ENCODE measurements at regions not wholly inside any gene's neighbourhood (a gene's known extent, or its start where the extent isn't known, plus 50 kb on each side); places are given as distances from the start of the nearest gene placed in this dataset.

DNA sequence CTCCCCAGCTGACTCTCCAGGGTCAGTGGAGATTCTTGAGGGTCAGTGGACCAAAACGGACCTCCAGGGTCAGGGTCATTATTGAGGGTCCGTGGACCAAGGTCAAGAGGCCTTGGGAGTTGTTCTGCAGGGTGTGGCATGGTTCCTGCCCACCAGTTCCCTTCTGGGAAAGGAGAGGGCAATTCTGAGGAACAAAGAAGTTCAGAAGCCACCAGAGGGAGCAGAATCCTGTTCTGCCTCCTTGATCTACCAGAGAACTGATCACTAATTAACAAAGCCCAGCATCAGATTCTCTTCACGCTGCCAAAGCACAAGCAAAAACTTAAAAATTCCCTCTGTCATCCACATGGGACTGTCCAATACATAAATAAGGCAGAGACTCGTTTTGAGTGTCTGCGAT is 263.4 kb downstream of the DHX35 start:
- Histone ChIP-seq H3K27me3 (ENCODE audit: low read depth, low read length) (peaks cover 73% of the 10 kb centered on the region), H3K36me3 (replicated peaks; ENCODE audit: low read depth, low read length) (no peaks in the 10 kb centered on the region), H3K79me2 (ENCODE audit: low read length) (no peaks in the 10 kb centered on the region), H4K20me1 (ENCODE audit: insufficient read depth, low read length) (no peaks in the 10 kb centered on the region), H3K4me1 (ENCODE audit: low read length) (no peaks in the 10 kb centered on the region), H3K4me2 (ENCODE audit: low read length) (no peak overlapping the region), H3K9ac (ENCODE audit: low read length) (no peak overlapping the region), H3K9me3 (ENCODE audit: insufficient read depth, low read length) (no peaks in the 10 kb centered on the region), H3K4me3 (ENCODE audit: low read length) (no peak overlapping the region), H3K27ac (ENCODE audit: low read length) (no peak overlapping the region), H2AFZ (ENCODE audit: low read depth, low read length) (no peak overlapping the region)
- TF ChIP-seq EZH2phosphoT487 (IDR thresholded peaks at IDR 0.05; ENCODE audit: low read depth), result no peak

DNA sequence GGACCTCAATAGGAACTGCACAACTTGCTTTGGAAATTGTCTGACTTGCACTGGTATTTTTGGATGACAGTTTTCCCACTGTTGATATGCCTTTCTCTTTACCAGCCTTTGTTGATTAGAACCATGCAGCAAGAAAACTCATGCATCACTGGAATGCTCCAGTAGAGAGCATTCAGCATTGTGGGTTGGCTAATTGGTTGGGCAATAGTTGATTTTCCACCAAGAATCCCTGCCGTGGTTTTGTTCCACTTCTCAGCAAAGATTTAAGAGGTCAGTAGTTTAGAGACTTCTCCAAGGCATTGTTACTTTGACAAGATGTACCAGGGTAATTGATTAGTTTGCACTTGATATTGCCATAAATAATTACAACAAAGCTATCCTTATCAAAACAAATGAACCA is 260.0 kb downstream of the DHX35 start:
- TF ChIP-seq, protein P1, sequence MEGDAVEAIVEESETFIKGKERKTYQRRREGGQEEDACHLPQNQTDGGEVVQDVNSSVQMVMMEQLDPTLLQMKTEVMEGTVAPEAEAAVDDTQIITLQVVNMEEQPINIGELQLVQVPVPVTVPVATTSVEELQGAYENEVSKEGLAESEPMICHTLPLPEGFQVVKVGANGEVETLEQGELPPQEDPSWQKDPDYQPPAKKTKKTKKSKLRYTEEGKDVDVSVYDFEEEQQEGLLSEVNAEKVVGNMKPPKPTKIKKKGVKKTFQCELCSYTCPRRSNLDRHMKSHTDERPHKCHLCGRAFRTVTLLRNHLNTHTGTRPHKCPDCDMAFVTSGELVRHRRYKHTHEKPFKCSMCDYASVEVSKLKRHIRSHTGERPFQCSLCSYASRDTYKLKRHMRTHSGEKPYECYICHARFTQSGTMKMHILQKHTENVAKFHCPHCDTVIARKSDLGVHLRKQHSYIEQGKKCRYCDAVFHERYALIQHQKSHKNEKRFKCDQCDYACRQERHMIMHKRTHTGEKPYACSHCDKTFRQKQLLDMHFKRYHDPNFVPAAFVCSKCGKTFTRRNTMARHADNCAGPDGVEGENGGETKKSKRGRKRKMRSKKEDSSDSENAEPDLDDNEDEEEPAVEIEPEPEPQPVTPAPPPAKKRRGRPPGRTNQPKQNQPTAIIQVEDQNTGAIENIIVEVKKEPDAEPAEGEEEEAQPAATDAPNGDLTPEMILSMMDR (IDR thresholded peaks at IDR 0.05; ENCODE audit: low read depth, low read length), result no peak
- TF ChIP-seq EZH2phosphoT487 (IDR thresholded peaks at IDR 0.05; ENCODE audit: low read depth), result no peak
- H3K4me2 ChIP-seq (ENCODE audit: low read length), result no peak overlapping the region
- H3K79me2 ChIP-seq (ENCODE audit: low read length), result no peaks in the 10 kb centered on the region
- H3K9ac ChIP-seq (ENCODE audit: low read length), result no peak overlapping the region
- no peak overlapping the region for H3K4me3 ChIP-seq (ENCODE audit: low read length)
- H3K36me3 ChIP-seq (replicated peaks; ENCODE audit: low read depth, low read length), result no peaks in the 10 kb centered on the region
- H4K20me1 ChIP-seq (ENCODE audit: insufficient read depth, low read length), result no peaks in the 10 kb centered on the region
- H3K4me1 ChIP-seq (ENCODE audit: low read length), result no peaks in the 10 kb centered on the region
- H3K27me3 ChIP-seq (ENCODE audit: low read depth, low read length), result peaks cover 62% of the 10 kb centered on the region
- H3K27ac ChIP-seq (ENCODE audit: low read length), result no peak overlapping the region
- no peaks in the 10 kb centered on the region for H3K9me3 ChIP-seq (ENCODE audit: insufficient read depth, low read length)
- H2AFZ ChIP-seq (ENCODE audit: low read depth, low read length), result no peak overlapping the region

DNA sequence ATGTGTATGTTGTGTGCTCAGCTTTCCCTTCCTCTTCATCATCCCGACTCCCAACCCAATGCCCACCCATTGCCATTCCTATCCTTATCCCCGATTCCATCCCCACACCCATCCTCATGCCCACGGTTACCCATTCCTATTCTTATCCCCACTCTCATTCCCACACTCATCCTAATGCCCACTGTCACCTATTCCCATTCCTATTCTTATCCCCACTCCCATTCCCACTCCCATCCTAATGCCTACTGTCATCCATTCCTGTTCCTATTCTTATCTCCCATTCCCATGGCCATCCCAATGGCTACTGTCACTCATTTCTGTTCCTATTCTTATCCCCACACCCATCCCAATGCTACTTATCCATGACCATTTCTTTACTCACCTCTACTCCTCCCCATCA is 254.1 kb downstream of the DHX35 start:
- Histone ChIP-seq H3K27ac (ENCODE audit: low read length) (no peak overlapping the region), H3K4me3 (ENCODE audit: low read length) (no peak overlapping the region), H3K36me3 (replicated peaks; ENCODE audit: low read depth, low read length) (no peaks in the 10 kb centered on the region), H4K20me1 (ENCODE audit: insufficient read depth, low read length) (no peaks in the 10 kb centered on the region), H3K9ac (ENCODE audit: low read length) (no peak overlapping the region), H3K79me2 (ENCODE audit: low read length) (no peaks in the 10 kb centered on the region), H2AFZ (ENCODE audit: low read depth, low read length) (no peak overlapping the region), H3K4me1 (ENCODE audit: low read length) (no peaks in the 10 kb centered on the region), H3K27me3 (ENCODE audit: low read depth, low read length) (peaks cover 63% of the 10 kb centered on the region), H3K4me2 (ENCODE audit: low read length) (no peak overlapping the region), H3K9me3 (ENCODE audit: insufficient read depth, low read length) (no peaks in the 10 kb centered on the region)
- no peak for TF ChIP-seq EZH2phosphoT487 (IDR thresholded peaks at IDR 0.05; ENCODE audit: low read depth)
- TF ChIP-seq, protein P1 (IDR thresholded peaks at IDR 0.05; ENCODE audit: low read depth, low read length), result no peak

DNA sequence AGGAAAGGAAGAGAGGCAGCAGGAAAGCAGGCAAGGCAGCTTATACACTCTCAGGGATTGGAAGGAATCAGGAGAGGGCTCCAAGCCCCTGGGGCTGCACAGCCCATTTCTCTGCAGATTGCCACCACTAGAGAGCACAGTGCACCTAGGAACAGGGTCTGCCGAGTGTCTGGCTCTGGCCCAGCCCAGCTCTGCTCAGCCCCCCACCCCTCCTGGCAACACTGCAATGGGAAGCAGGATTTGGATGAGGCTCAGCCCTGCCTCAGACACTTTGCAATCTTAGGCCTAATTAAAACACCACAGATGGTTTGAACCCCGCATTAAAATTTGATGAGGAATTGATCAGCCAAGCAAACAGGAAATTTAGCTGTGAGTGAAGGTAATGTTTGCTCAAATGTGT is 252.7 kb downstream of the DHX35 start:
- Histone ChIP-seq H3K9ac (ENCODE audit: low read length) (no peak overlapping the region), H3K4me2 (ENCODE audit: low read length) (no peak overlapping the region), H3K36me3 (replicated peaks; ENCODE audit: low read depth, low read length) (no peaks in the 10 kb centered on the region), H4K20me1 (ENCODE audit: insufficient read depth, low read length) (no peaks in the 10 kb centered on the region), H3K79me2 (ENCODE audit: low read length) (no peaks in the 10 kb centered on the region), H3K27ac (ENCODE audit: low read length) (no peak overlapping the region), H3K4me3 (ENCODE audit: low read length) (no peak overlapping the region), H3K9me3 (ENCODE audit: insufficient read depth, low read length) (no peaks in the 10 kb centered on the region), H3K4me1 (ENCODE audit: low read length) (no peaks in the 10 kb centered on the region), H2AFZ (ENCODE audit: low read depth, low read length) (no peak overlapping the region), H3K27me3 (ENCODE audit: low read depth, low read length) (peaks cover 64% of the 10 kb centered on the region)
- TF ChIP-seq EZH2phosphoT487 (IDR thresholded peaks at IDR 0.05; ENCODE audit: low read depth), result no peak
- TF ChIP-seq, protein P1 (IDR thresholded peaks at IDR 0.05; ENCODE audit: low read depth, low read length), result 0 out of 2 replicates have a peak, but pooled peaks have one; percentile 16
